ENCODE measurements at regions not wholly inside any gene's neighbourhood (a gene's known extent, or its start where the extent isn't known, plus 50 kb on each side); places are given as distances from the start of the nearest gene placed in this dataset.

GRCh38 chr5:110878115-110878514 lies 139.3 kb downstream of the SLC25A46 start:
- H3K27me3 ChIP-seq (ENCODE audit: insufficient read depth, low read depth): no peaks in the 10 kb centered on the region
- CTCF ChIA-PET: no interaction called here
- no peaks in the 10 kb centered on the region for H3K4me1 ChIP-seq (replicated peaks; ENCODE audit: insufficient read depth)
- H3K4me3 ChIP-seq: no peak overlapping the region
- BruUV-seq (replicated peaks): no TSS peak
- H3F3A ChIP-seq (ENCODE audit: insufficient read depth, low read depth): no peaks in the 10 kb centered on the region
- no peak for TF ChIP-seq EZH2 (IDR thresholded peaks at IDR 0.05; ENCODE audit: low read depth)
- no peak for TF ChIP-seq CTCF (conservative IDR thresholded peaks at IDR 0.05)
- H3K36me3 ChIP-seq (ENCODE audit: low read depth): no peaks in the 10 kb centered on the region
- no peaks in the 10 kb centered on the region for H3K79me2 ChIP-seq (ENCODE audit: low read depth)
- POLR2A ChIA-PET (ENCODE audit: unreplicated experiment): no interaction called here
- H3K9me2 ChIP-seq (ENCODE audit: insufficient read depth): no peaks in the 10 kb centered on the region
- no peak overlapping the region for H3K4me2 ChIP-seq
- no peak for DNase-seq
- no peaks in the 10 kb centered on the region for H4K20me1 ChIP-seq (ENCODE audit: insufficient read depth)
- H2AFZ ChIP-seq: no peak overlapping the region
- H3K27ac ChIP-seq: no peak overlapping the region
- intact Hi-C loops (cut with micrococcal nuclease; ENCODE audit: unreplicated experiment): no loop called here
- H3K9me3 ChIP-seq (ENCODE audit: insufficient read depth, low read depth): no peaks in the 10 kb centered on the region; the same call in 1 of the 2 replicates

- H3K36me3 ChIP-seq (ENCODE audit: low read depth): no peaks in the 10 kb centered on the region
- H3K9me2 ChIP-seq (ENCODE audit: insufficient read depth): no peaks in the 10 kb centered on the region
- H3K27ac ChIP-seq: no peak overlapping the region
- BruUV-seq (replicated peaks): no TSS peak
- no peaks in the 10 kb centered on the region for H3K4me1 ChIP-seq (replicated peaks; ENCODE audit: insufficient read depth)
- no peaks in the 10 kb centered on the region for H3K79me2 ChIP-seq (ENCODE audit: low read depth)
- H3K4me3 ChIP-seq: no peak overlapping the region
- H3F3A ChIP-seq (ENCODE audit: insufficient read depth, low read depth): no peaks in the 10 kb centered on the region
- no peak for DNase-seq
- no peak for TF ChIP-seq CTCF (conservative IDR thresholded peaks at IDR 0.05)
- no peak for TF ChIP-seq EZH2 (IDR thresholded peaks at IDR 0.05; ENCODE audit: low read depth)
- POLR2A ChIA-PET (ENCODE audit: unreplicated experiment): no interaction called here
- CTCF ChIA-PET: no interaction called here
- no peaks in the 10 kb centered on the region for H3K27me3 ChIP-seq (ENCODE audit: insufficient read depth, low read depth)
- no peaks in the 10 kb centered on the region; the same call in 1 of the 2 replicates for H3K9me3 ChIP-seq (ENCODE audit: insufficient read depth, low read depth)
- intact Hi-C loops (cut with micrococcal nuclease; ENCODE audit: unreplicated experiment): no loop called here
- no peak overlapping the region for H2AFZ ChIP-seq
- H4K20me1 ChIP-seq (ENCODE audit: insufficient read depth): no peaks in the 10 kb centered on the region
- no peak overlapping the region for H3K4me2 ChIP-seq
Observed at GRCh38 chr5:110879675-110880074, 140.9 kb downstream of the SLC25A46 start.

GRCh38 chr5:110880413-110880812 lies 141.6 kb downstream of the SLC25A46 start:
- ChIA-PET POLR2A (ENCODE audit: unreplicated experiment) (no interaction called here), CTCF (no interaction called here)
- Histone ChIP-seq H3K4me3 (no peak overlapping the region), H3K27me3 (ENCODE audit: insufficient read depth, low read depth) (no peaks in the 10 kb centered on the region), H3F3A (ENCODE audit: insufficient read depth, low read depth) (no peaks in the 10 kb centered on the region), H3K36me3 (ENCODE audit: low read depth) (no peaks in the 10 kb centered on the region), H3K4me2 (no peak overlapping the region), H3K79me2 (ENCODE audit: low read depth) (no peaks in the 10 kb centered on the region), H4K20me1 (ENCODE audit: insufficient read depth) (no peaks in the 10 kb centered on the region), H3K9me3 (ENCODE audit: insufficient read depth, low read depth) (no peaks in the 10 kb centered on the region; the same call in 1 of the 2 replicates), H2AFZ (no peak overlapping the region), H3K27ac (no peak overlapping the region), H3K9me2 (ENCODE audit: insufficient read depth) (no peaks in the 10 kb centered on the region), H3K4me1 (replicated peaks; ENCODE audit: insufficient read depth) (no peaks in the 10 kb centered on the region)
- intact Hi-C loops (cut with micrococcal nuclease; ENCODE audit: unreplicated experiment): no loop called here
- TF ChIP-seq CTCF (conservative IDR thresholded peaks at IDR 0.05) (no peak), EZH2 (IDR thresholded peaks at IDR 0.05; ENCODE audit: low read depth) (no peak)
- BruUV-seq (replicated peaks): no TSS peak
- no peak for DNase-seq
